ENCODE measurements at regions not wholly inside any gene's neighbourhood (a gene's known extent, or its start where the extent isn't known, plus 50 kb on each side); places are given as distances from the start of the nearest gene placed in this dataset.

GRCh38 chr9:90078988-90079421 is 474.2 kb downstream of the GADD45G start:
- no peak for DNase-seq (ENCODE audit: low spot score)
- Histone ChIP-seq H3K9me2 (ENCODE audit: insufficient read depth, low read length) (no peaks in the 10 kb centered on the region), H3K4me2 (ENCODE audit: low read length) (no peak overlapping the region), H3K79me2 (ENCODE audit: insufficient read depth, low read depth, low read length) (no peaks in the 10 kb centered on the region), H4K20me1 (ENCODE audit: insufficient read depth, low read length) (no peaks in the 10 kb centered on the region), H3K9me3 (ENCODE audit: low read length) (no peaks in the 10 kb centered on the region), H3K36me3 (ENCODE audit: insufficient read depth, low read length) (no peaks in the 10 kb centered on the region), H3K27ac (ENCODE audit: low read depth, low read length, poor library complexity, severe bottlenecking) (no peak overlapping the region), H3K4me3 (ENCODE audit: low read depth, low read length, poor library complexity, severe bottlenecking) (no peak overlapping the region), H2AFZ (ENCODE audit: low read length) (no peak overlapping the region), H3K4me1 (ENCODE audit: insufficient read depth, low read length, poor library complexity, severe bottlenecking) (no peaks in the 10 kb centered on the region)
- CTCF ChIA-PET (ENCODE audit: unreplicated experiment): no interaction called here
- TF ChIP-seq CTCF (conservative IDR thresholded peaks at IDR 0.05; ENCODE audit: low read length): no peak
- no peak for TF ChIP-seq EZH2phosphoT487 (IDR thresholded peaks at IDR 0.05; ENCODE audit: borderline replicate concordance, low read depth, low read length)
- POLR2A ChIA-PET: interaction anchor here (0.6 kb wide), 1 partner anchor 263 kb away, joined by 3 read pairs; no protein-coding TSS in a partner anchor
- BruUV-seq (replicated peaks): no TSS peak
- intact Hi-C loops (cut with micrococcal nuclease; ENCODE audit: unreplicated experiment): no loop called here

GRCh38 chr9:90085633-90086032 is 480.8 kb downstream of the GADD45G start:
- Histone ChIP-seq H3K36me3 (ENCODE audit: insufficient read depth, low read length) (no peaks in the 10 kb centered on the region), H3K79me2 (ENCODE audit: insufficient read depth, low read depth, low read length) (no peaks in the 10 kb centered on the region), H3K4me1 (ENCODE audit: insufficient read depth, low read length, poor library complexity, severe bottlenecking) (no peaks in the 10 kb centered on the region), H3K9me3 (ENCODE audit: low read length) (no peaks in the 10 kb centered on the region), H3K9me2 (ENCODE audit: insufficient read depth, low read length) (no peaks in the 10 kb centered on the region), H4K20me1 (ENCODE audit: insufficient read depth, low read length) (no peaks in the 10 kb centered on the region), H3K4me2 (ENCODE audit: low read length) (no peak overlapping the region), H3K4me3 (ENCODE audit: low read depth, low read length, poor library complexity, severe bottlenecking) (no peak overlapping the region), H2AFZ (ENCODE audit: low read length) (no peak overlapping the region), H3K27ac (ENCODE audit: low read depth, low read length, poor library complexity, severe bottlenecking) (no peak overlapping the region)
- DNase-seq (ENCODE audit: low spot score): no peak
- no peak for TF ChIP-seq EZH2phosphoT487 (IDR thresholded peaks at IDR 0.05; ENCODE audit: borderline replicate concordance, low read depth, low read length)
- no peak for TF ChIP-seq CTCF (conservative IDR thresholded peaks at IDR 0.05; ENCODE audit: low read length)
- BruUV-seq (replicated peaks): no TSS peak
- intact Hi-C loops (cut with micrococcal nuclease; ENCODE audit: unreplicated experiment): no loop called here
- ChIA-PET POLR2A (no interaction called here), CTCF (ENCODE audit: unreplicated experiment) (no interaction called here)

- Histone ChIP-seq H4K20me1 (ENCODE audit: insufficient read depth, low read length) (no peaks in the 10 kb centered on the region), H3K27ac (ENCODE audit: low read depth, low read length, poor library complexity, severe bottlenecking) (no peak overlapping the region), H3K4me2 (ENCODE audit: low read length) (no peak overlapping the region), H3K9me3 (ENCODE audit: low read length) (no peaks in the 10 kb centered on the region), H2AFZ (ENCODE audit: low read length) (no peak overlapping the region), H3K4me1 (ENCODE audit: insufficient read depth, low read length, poor library complexity, severe bottlenecking) (no peaks in the 10 kb centered on the region), H3K79me2 (ENCODE audit: insufficient read depth, low read depth, low read length) (no peaks in the 10 kb centered on the region), H3K4me3 (ENCODE audit: low read depth, low read length, poor library complexity, severe bottlenecking) (no peak overlapping the region), H3K9me2 (ENCODE audit: insufficient read depth, low read length) (no peaks in the 10 kb centered on the region), H3K36me3 (ENCODE audit: insufficient read depth, low read length) (no peaks in the 10 kb centered on the region)
- no peak for DNase-seq (ENCODE audit: low spot score)
- ChIA-PET CTCF (ENCODE audit: unreplicated experiment) (no interaction called here), POLR2A (no interaction called here)
- BruUV-seq (replicated peaks): no TSS peak
- intact Hi-C loops (cut with micrococcal nuclease; ENCODE audit: unreplicated experiment): no loop called here
- TF ChIP-seq EZH2phosphoT487 (IDR thresholded peaks at IDR 0.05; ENCODE audit: borderline replicate concordance, low read depth, low read length): no peak
- TF ChIP-seq CTCF (conservative IDR thresholded peaks at IDR 0.05; ENCODE audit: low read length): no peak
Observed at GRCh38 chr9:90086101-90086511, 481.3 kb downstream of the GADD45G start.

Data from OCI-LY7 (cell line).